ENCODE measurements at regions not wholly inside any gene's neighbourhood (a gene's known extent, or its start where the extent isn't known, plus 50 kb on each side); places are given as distances from the start of the nearest gene placed in this dataset.

DNA sequence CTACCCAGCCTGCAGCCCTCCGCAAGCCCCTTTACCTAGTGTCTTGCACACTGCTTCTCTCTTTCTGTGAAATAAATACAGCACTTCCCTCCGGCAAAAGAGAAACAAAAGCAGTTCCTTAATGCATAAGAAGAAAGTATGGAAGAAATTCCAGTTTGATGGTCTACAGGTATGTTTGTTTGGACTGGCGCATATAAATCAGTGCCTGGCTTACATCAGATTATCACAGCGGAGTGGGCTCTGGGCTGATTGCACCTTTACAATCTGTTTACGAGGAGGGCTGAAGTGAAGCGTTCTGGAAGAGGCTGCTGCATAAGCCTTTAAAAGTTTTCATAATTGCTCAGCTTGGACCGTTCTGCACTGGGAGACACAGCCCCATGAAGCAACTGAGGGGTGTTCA is 153.5 kb upstream of the FOXF1 start:
- DNase-seq, result no peak

DNA sequence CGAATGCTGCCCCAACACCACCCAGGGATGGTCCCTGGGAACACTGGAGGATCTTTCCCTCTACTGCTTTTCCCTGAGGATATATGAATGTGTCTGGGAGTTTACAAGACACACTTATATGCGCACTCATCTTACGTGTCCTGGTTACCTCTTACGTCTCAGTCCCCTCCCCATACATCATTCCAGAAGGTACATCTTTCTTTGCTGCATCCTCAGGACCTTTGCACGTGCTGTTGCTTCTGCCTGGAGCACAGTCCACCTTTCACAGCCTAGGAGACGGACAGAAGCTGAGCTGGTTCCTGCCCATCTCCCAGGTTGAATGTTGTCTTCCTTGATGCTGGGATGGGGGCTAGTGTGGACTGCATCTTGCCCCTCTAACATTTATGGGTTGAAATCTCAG is 153.0 kb upstream of the FOXF1 start:
- DNase-seq, result no peak

DNA sequence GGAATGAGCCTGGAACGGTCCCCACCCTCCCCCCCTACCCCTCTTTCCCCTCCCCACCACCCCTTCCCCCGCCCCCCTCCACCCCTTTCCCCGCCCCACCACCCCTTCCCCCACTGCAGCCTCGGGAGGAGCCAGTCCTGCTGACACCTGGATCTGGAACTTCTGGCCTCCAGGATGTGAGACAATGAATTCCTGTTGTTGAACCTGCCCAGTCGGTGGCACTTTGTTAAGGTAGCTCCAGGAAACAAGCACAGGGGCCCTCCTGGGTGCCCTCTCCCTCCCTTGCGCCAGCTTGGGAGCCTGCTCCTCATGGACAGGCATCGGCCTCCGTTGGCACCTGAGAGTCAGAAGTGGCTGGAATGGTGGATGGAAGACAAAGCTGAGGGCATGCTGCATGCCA is 152.4 kb upstream of the FOXF1 start:
- DNase-seq, result no peak

DNA sequence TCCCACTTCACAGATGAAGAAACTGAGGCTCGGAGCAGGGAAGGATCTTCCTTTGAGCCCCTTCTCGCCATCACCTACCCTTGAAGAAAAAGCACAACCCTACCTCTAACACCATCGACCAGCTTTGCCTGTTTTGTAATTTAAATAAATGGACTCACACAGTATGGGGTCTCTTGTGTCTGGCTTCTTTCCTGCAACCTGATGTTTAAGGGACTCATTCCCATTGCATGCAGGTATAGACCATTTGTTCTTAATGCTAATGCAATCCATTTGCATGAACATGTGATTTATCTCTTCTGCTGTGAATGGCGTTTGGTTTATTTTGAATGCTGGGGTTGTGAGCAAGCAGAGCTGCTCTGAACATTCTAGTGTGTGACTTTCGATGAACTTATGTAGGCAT is 150.8 kb upstream of the FOXF1 start:
- no peak for DNase-seq

DNA sequence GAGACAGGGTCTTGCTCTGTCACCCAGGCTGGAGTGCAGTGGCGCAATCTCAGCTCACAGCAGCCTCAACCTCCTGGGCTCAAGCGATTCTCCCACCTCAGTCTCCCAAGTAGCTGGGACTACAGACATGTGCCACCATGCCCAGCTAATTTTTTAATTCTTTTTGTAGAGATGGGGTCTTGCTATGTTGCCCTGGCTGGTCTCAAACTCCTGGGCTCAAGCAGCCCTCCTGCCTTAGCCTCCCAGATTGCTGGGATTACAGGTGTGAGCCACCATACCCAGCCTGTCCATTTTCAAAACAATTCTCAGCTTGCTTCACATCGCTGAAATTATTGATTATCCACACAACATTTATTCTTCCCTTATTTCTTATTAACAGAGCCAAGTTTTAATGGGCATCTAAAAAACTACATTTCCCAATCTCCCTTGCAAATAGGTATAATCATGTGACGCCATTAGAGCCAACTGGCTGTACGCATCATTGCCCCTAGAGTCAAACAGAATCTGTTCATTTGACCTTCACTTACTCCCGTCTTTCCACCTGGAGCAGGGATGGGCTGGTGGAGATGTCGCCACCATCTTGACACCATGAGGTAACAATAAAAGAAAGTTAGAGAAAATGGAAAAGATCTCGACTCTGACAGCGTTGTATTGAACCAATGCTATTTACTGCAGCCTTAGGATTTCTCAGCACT is 148.0 kb upstream of the FOXF1 start:
- no peak for DNase-seq

DNA sequence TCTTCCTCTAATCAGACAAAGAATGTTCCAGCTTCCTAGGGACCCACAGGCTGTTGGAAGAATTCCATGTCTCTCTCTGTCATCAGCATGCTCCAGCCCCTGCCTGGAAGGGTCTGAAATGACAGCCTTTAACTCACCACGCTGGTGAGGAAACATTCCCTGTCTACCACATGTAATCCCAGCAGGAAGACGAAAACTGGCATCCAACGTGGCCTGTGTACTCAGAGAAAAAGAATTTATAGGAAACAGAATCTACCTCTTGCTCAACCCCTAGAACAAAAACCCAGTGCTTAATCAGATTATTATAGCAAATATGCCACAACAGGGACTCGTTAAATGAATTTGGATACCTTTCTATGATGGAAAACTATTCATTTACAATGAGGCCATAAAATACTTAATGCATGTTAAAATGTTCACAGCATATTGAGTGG is 147.3 kb upstream of the FOXF1 start:
- peak; percentile 59 for DNase-seq

DNA sequence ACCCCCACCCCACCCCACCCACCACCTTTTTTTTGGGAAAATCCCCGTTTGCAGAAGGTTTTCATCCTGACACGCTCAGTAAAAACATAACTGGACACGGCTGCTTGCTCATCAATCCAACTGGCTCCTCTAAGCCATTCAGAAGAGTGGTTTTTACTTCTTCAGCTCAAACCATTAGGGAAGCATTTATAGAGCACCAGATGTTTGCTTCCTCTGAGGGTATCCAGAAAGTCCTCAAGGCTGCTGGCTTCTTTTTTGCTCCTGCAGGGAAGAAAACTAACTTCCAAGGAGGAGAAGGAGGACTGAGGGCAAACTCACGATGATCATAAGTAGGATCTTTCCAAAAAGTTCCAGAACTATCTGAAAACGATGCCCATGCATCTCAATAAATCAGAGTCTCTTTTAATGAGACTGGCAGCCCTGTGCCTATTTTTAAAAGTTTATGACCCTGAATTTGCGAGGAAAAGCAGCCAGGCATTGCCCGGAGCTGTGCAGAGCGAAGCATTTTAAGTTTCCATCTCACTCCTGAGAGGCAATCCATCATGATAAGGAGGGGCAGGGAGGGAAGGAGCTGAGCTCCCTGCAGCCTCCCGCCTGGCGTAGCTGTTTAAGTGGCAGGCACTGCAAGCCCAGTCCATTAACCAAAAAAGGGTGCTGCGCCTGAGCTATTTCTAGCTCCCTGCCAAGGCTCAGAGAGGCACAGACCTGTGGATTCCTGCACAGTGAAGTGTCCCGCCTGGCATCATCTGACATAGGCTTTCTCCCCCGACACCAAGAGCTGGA is 146.3 kb upstream of the FOXF1 start:
- no peak for DNase-seq

DNA sequence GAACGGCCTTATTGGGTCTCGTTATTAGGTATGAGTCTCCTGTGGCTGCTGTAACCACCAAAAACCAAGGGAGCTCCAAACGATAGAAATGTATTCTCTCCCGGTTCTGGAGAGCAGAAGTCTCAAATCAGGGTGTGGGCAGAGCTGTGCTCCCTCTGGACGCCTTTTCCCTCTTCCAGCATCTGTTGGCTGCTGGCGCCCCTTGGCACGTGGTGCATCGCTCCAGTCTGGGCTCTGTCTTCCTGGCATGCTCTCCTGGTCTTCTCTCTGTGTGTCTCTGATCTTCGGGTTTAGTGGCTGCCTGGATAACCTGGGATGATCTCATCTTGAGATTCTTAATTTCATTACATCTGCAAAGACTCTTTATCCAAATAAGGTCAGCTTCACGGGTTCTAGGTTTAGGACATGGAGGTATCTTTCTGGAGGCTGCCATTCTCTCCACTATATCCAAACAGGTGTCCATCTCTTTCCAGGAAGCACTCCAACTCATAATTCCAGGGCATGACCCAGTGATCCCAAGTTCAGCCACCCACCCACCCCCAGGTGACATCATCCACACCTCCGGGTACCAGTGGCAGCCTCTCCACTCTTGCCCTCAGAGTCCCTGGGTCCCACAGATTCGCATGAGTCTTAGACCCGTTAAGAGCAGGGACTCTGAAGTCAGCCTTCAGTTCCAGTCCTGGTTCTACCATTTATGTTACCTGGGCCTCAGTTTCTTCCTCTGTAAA is 145.5 kb upstream of the FOXF1 start:
- DNase-seq, result peak; percentile 4

DNA sequence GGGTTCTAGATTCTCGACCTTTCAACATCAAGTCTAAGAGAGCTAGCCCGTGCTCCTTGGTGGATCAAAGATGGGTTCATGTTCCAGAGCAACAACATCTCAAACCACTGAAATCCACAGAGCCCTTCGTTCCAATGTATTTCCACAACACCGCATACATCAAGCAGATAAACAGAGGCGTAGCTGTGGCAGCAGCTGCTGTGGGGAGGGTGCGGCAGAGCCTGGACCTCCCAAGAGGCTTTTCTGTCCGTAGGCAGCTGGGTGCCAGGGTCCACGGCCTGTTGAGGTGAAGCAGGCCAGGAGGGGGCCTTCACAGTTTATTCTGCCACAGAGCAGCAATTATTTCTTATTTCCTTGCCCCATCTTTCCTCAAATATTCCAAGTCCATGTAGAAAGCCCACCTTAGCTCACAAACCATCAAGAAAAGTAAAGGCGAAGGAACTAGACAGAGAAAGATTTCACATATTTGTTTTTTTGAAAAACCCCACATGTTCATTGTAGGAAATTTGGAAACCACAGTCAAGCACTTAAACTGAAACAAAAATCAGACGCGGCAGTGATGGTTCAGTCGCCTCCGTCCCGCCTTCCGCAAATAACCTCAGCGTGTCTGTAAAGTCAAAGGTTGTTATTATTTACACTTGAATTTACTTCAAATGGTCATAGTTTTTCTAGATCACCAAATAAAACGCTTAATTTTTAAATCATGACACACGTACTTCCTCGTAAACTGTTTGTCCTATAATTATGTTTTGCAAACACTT is 144.6 kb upstream of the FOXF1 start:
- DNase-seq, result peak; percentile 20

DNA sequence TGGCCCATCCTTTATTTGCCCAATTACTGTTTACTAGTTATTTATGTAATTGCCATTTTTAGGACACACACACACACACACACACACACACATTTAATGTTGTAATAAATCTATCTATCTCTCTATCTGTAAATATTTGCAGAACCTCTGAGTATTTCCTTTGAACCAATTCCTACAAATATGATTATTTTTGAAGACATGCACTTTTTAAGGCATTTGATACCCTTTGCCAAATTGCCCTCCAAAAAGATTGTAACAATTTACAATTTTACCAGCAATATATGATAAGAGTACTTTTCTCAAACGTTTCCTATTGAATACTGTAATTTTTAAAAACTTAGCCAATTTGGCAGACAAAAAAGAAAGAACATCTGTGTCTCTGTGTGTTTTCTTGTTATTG is 143.8 kb upstream of the FOXF1 start:
- no peak for DNase-seq

DNA sequence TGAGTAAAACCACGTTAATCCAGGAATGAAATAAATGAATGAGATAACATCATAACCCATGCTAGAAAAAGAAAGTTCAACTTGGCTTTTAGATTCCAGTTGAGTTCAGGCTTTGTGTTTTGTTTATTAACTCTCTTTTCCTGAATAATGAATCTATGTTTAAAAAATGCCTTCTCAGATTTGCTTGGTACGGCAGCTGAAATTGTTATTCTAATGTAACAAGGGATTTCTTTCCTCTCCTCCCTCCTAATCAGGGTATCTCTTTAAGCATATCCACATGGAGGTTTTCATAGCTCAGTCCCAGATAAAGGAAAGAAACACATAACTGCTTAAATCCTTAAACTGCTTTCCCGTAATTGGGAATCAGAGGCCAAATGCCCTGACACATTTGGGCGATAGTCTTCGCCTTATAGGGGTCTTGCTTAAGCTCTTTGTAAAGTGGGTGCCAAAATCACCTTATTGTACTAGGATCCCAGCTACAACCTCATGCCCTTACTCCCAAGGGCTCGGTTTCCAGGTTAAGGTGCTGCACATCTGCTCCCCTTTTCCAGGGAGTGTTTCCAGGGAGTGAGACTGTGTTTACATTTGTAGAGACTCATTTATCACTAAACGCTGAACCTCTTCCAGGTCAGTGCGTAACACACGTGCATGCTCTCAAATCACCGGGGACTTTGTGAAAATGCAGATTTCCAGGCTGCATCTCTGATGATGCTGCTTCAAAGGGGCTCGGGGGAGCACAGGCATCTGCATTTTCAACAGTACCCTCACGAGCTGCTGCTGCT is 142.8 kb upstream of the FOXF1 start:
- DNase-seq, result no peak

DNA sequence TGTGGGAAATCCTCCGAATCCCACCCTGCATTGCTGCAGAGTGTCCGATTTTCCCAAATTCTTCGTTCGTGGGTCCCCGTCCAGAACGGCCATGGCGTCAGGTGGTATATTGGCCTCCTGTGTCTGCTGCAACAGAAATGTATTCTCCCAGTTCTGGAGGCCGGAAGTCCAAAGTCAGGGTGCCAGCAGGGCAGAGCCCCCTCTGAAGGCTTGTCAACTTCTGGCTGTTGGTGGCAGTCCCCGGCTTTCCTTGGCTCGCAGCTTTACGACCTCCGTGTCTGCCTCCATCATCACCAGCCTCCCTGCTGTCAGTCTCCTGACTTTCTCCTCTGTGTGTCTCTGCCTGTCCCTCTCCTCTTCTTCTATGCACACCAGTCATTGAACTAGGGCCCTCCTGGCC is 142.1 kb upstream of the FOXF1 start:
- DNase-seq, result no peak

DNA sequence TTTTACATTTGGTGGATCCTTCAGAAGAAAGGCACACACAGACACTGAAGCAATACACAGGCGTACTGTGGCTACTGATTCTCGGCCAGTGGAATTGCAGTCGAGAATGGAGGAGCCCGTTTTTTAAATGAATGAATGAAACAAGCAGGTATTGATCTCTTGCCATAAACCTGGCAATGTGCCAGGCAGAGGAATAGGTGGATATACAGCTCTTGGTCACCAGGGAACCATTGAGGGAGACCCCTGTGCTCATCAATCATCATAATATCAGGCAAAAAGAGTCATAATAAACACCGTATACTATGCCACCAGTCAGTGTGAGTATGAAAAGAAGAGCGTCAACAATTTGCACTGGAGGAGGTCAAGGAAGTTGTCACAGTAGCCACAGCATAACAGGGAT is 140.3 kb upstream of the FOXF1 start:
- DNase-seq, result peak; percentile 8

DNA sequence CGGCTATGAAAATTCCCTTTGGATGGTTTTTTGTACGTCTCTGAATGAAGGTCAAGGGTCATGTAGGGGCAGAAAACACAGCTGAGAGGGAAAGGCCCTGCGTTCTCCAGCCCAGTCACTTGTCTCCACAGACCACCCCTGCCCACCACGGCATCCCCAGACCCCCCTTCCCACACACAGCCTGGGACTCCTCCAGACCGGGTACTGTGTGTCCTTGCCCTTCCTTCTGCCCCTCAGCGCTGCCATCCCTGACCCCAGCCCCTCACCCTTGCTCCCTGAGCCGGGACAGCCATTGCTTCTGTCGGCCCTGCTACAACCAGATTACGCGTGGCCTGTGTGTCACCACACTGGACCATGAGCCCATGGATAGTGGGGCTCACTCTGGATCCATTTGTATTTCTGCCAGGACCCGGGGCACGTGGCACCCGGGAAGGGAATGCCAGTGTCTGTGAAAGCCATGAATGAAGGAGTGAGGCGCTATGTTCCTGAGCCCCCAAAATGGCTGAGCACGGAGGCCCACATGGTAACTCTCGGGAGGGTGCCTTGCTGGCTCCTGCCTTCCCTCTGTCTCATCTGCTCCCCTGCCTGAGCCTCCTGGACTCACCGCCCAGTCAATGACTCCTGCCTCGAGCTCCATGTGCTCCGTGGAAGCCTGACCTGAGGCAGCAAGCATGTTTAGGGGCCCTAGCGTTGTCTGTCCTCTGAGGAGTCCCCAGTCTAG is 139.1 kb upstream of the FOXF1 start:
- no peak for DNase-seq

DNA sequence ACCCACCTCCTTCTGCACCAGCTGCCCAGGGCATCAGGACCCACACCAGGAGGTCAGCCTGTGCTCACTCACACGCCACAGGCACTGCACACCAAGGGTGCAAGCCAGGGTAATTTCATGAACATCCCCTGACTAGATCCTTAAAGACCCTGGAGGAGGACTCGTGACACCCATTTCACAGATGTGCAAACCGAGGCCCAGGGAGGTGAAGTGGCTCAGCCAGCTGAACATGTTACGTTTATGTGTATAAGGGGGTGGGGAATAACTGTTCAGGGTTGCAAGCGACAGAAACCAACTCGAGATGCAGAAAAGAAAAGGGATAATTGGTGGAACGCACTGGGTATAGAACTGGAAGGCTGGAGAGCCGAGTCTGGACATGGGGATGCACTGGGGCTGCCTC is 138.1 kb upstream of the FOXF1 start:
- DNase-seq, result peak; percentile 8

DNA sequence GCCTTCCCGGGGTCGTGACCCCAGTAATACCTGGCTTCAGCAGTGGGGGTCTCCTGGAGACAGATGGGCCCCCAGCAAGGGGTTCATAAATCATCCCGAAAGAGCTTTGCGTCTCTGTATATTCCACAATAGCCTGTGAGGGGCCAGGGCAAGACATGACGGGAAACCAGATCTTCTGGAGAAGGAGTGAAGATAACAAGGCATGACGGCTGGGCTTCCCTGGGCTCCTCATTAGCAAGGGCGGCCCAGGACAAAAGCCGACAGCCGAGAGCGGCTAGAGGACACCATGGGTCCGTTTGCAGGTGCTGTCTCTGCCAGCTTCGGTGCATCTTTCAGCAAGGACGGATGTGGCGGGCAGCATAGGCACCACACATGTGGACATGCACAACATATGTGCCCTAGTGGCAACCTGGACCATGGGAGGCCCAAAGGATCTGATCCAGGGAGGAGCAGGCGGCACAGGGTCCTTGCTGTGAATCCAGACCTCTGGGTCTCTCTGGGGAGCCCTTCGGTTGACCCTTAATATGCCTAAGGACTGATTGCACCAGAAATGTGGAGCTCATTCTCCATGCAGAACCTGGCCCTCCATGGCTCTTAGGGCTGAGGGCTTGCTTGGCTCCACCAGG is 136.9 kb upstream of the FOXF1 start:
- DNase-seq, result no peak

DNA sequence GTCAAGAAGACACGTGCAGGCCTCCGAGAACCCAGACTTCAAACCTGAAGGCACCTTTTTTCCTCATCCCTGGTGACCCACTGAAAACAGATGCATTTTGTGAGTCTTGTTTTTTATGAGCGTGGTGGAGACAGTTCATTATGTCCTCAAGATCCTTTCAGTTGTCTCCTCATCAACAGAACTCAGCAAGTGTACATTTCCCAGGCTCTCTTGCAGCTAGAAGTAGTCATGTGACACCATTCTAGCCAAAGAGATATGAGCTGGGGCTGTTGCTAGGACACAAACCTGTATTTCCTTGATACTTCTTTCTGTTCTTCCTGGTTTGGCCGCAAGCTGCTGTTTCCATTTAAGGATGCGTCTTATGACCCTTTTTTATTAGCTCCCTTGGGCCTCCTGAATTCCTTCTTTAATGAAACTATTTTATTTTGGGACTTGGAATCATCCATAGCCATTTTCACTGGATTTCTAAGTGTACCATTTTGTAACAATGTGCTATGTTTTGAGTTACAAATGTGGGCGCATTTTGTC is 135.7 kb upstream of the FOXF1 start:
- DNase-seq, result no peak

DNA sequence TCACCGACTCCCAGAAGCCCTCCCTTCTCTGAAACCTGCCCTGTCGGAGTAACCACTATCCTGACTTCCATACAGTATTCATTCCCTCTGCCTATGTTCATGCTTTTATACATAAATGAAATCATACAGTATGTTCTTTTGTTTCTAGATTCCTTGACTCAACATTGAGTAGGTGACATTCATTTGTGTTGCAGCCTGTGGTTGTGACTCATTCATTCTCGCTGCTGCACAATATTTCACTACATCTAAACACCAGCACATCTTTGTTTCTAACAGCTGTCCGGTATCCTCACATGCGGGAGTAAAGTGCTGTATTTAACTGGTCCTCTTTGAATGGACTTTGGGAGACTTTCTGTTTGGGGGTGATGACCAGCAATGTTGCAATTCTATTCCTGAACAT is 135.0 kb upstream of the FOXF1 start:
- DNase-seq, result no peak

DNA sequence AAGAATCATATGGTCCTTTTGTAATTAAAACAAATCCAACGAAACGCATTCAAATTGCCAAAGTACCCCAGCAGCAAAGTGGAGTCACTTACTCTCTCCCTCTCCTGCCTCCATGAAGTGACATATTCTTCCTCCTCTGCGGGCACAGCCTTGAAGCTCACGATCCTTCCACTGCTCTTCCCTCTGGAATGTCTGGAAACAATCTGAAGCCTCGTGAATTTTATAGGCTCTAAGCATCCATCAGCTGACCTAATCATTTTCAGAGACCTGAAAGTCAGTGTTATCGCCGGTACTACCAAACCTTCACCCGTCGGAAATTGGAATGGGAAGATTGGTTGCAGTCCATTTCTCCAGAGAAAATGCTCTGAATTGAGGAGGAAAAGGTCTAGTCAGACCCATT is 134.5 kb upstream of the FOXF1 start:
- no peak for DNase-seq

DNA sequence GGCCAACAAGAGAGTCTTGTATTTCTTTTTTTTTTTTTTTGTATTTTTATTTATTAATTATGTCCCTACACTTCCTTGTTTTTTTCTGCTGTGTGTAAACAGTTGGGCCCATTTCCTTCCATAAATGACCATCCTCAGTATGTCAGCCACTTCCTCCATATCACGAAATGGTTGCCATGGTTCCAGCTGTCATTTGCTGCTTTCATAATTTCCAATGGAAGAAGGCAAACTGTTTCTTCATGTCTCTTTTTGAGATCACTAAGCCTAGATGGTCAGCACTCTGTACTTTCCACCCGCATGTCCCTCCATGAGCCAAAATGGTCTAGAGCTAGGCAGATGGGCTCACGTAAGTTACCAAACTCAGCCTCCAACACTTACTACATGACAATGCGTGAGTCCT is 133.5 kb upstream of the FOXF1 start:
- DNase-seq, result no peak

Data from left hindlimb (tissue), 1 donor.